RKO (cell line): ENCODE measurements at regions not wholly inside any gene's neighbourhood (a gene's known extent, or its start where the extent isn't known, plus 50 kb on each side); places are given as distances from the start of the nearest gene placed in this dataset.

Experiments
- DNase-seq: peaks from one replicate; pipeline ENCODE4 v3.0.0-alpha.2; 2016; ENCODE audit warnings: low spot score

GRCh38 chrX:117215683-117216082 lies 752.9 kb upstream of the CT83 start:
- DNase-seq = no peak

GRCh38 chrX:117196481-117196880 lies 733.7 kb upstream of the CT83 start:
- DNase-seq = no peak

GRCh38 chrX:117147249-117147648 lies 684.5 kb upstream of the CT83 start:
- DNase-seq = no peak

GRCh38 chrX:117138070-117138469 lies 675.3 kb upstream of the CT83 start:
- no peak for DNase-seq

GRCh38 chrX:117134983-117135382 lies 672.2 kb upstream of the CT83 start:
- no peak for DNase-seq

GRCh38 chrX:117120700-117121099 lies 657.9 kb upstream of the CT83 start:
- DNase-seq = no peak

- DNase-seq = no peak
Observed at GRCh38 chrX:117096528-117096927, 633.8 kb upstream of the CT83 start.

GRCh38 chrX:117095393-117095792 lies 632.6 kb upstream of the CT83 start:
- DNase-seq = no peak

- DNase-seq = no peak
Observed at GRCh38 chrX:117094149-117094548, 631.4 kb upstream of the CT83 start.

GRCh38 chrX:117093319-117093718 lies 630.5 kb upstream of the CT83 start:
- DNase-seq = no peak

- no peak for DNase-seq
Observed at GRCh38 chrX:117092641-117093040, 629.9 kb upstream of the CT83 start.

- no peak for DNase-seq
Observed at GRCh38 chrX:117063224-117063623, 600.4 kb upstream of the CT83 start.

GRCh38 chrX:117059848-117060247 lies 597.1 kb upstream of the CT83 start:
- DNase-seq = no peak

- DNase-seq = no peak
Observed at GRCh38 chrX:117053260-117053659, 590.5 kb upstream of the CT83 start.

GRCh38 chrX:117038918-117039440 lies 576.2 kb upstream of the CT83 start:
- DNase-seq = no peak

- DNase-seq = no peak
Observed at GRCh38 chrX:117010243-117010642, 547.5 kb upstream of the CT83 start.

GRCh38 chrX:117002981-117003380 lies 540.2 kb upstream of the CT83 start:
- no peak for DNase-seq

- DNase-seq = no peak
Observed at GRCh38 chrX:116975517-116975916, 512.7 kb upstream of the CT83 start.

GRCh38 chrX:116972362-116972761 lies 509.6 kb upstream of the CT83 start:
- DNase-seq = no peak

GRCh38 chrX:116961872-116962582 lies 499.3 kb upstream of the CT83 start:
- DNase-seq = peak; percentile 38

GRCh38 chrX:116930311-116930710 lies 467.5 kb upstream of the CT83 start:
- no peak for DNase-seq

- DNase-seq = no peak
Observed at GRCh38 chrX:116897526-116897925, 434.8 kb upstream of the CT83 start.

- DNase-seq = no peak
Observed at GRCh38 chrX:116881961-116882360, 419.2 kb upstream of the CT83 start.

GRCh38 chrX:116873671-116874070 lies 410.9 kb upstream of the CT83 start:
- DNase-seq = peak; percentile 48
